Kidney capillary endothelial cell (primary cell): ENCODE measurements at regions not wholly inside any gene's neighbourhood (a gene's known extent, or its start where the extent isn't known, plus 50 kb on each side); places are given as distances from the start of the nearest gene placed in this dataset.
"Not testable (repeated sequence)": the region's sequence is repeated elsewhere in the genome, so short reads cannot be mapped to it uniquely, and the experiment has no call there.

Experiments
- DNase-seq: peaks from one replicate; pipeline ENCODE4 v3.0.0-alpha.2; 2018; ENCODE audit warnings: low spot score

GRCh38 chr19:30696514-30696913 lies 324.3 kb downstream of the ZNF536 start:
- DNase-seq, result no peak

GRCh38 chr19:30695171-30695875 lies 323.1 kb downstream of the ZNF536 start:
- no peak for DNase-seq

- no peak for DNase-seq
Observed at GRCh38 chr19:30694156-30694755, 322.1 kb downstream of the ZNF536 start.

- no peak for DNase-seq
Observed at GRCh38 chr19:30692879-30693503, 320.8 kb downstream of the ZNF536 start.

GRCh38 chr19:30692181-30692811 lies 320.1 kb downstream of the ZNF536 start:
- no peak for DNase-seq

- DNase-seq, result no peak
Observed at GRCh38 chr19:30691819-30692166, 319.6 kb downstream of the ZNF536 start.

- DNase-seq, result no peak
Observed at GRCh38 chr19:30690935-30691818, 319.0 kb downstream of the ZNF536 start.

- no peak for DNase-seq
Observed at GRCh38 chr19:30690525-30690924, 318.3 kb downstream of the ZNF536 start.

GRCh38 chr19:30689474-30689873 lies 317.3 kb downstream of the ZNF536 start:
- no peak for DNase-seq

GRCh38 chr19:30688696-30689095 lies 316.5 kb downstream of the ZNF536 start:
- no peak for DNase-seq

- DNase-seq, result no peak
Observed at GRCh38 chr19:30686826-30687566, 314.8 kb downstream of the ZNF536 start.

GRCh38 chr19:30686176-30686820 lies 314.1 kb downstream of the ZNF536 start:
- DNase-seq, result no peak

GRCh38 chr19:30685426-30686000 lies 313.3 kb downstream of the ZNF536 start:
- no peak for DNase-seq

GRCh38 chr19:30684613-30685012 lies 312.4 kb downstream of the ZNF536 start:
- no peak for DNase-seq

GRCh38 chr19:30682999-30683536 lies 310.9 kb downstream of the ZNF536 start:
- DNase-seq, result peak; percentile 77

GRCh38 chr19:30682146-30682998 lies 310.2 kb downstream of the ZNF536 start:
- no peak for DNase-seq

GRCh38 chr19:30681162-30682100 lies 309.2 kb downstream of the ZNF536 start:
- no peak for DNase-seq

GRCh38 chr19:30680399-30680798 lies 308.2 kb downstream of the ZNF536 start:
- DNase-seq, result not testable (repeated sequence)
